K562 (cell line): ENCODE measurements at regions not wholly inside any gene's neighbourhood (a gene's known extent, or its start where the extent isn't known, plus 50 kb on each side); places are given as distances from the start of the nearest gene placed in this dataset.

Source experiments
- CREB5 ChIP-seq: fragments of 250-450 bp; sonication (Bioruptor Pico); IDR thresholded peaks from 2 replicates; pipeline ENCODE4 v1.5.0; 2020; ENCODE audit warnings: mild to moderate bottlenecking
- DNMT1 ChIP-seq: fragments of 450-650 bp; IDR thresholded peaks from 2 replicates; pipeline ENCODE4 v1.6.1; 2016; ENCODE audit warnings: antibody characterized with exemption, mild to moderate bottlenecking
- GTF2B ChIP-seq: IDR thresholded peaks from 2 replicates; pipeline ENCODE4 v1.6.1; 2011; ENCODE audit not compliant: insufficient read length; ENCODE audit errors: extremely low read depth
- HDAC2 ChIP-seq: fragments of 450-650 bp; IDR thresholded peaks from 2 replicates; pipeline ENCODE4 v1.6.1; 2016; ENCODE audit warnings: mild to moderate bottlenecking
- NCOR1 ChIP-seq: fragments of 450-650 bp; IDR thresholded peaks from 2 replicates; pipeline ENCODE4 v1.6.1; 2016; ENCODE audit warnings: mild to moderate bottlenecking, moderate library complexity
- POLR2A ChIP-seq: fragments of 450-650 bp; conservative IDR thresholded peaks from 2 replicates; pipeline ENCODE4 v1.6.1; 2016
- SMAD3 ChIP-seq: fragments of 450-650 bp; formaldehyde crosslinking; conservative IDR thresholded peaks from 2 replicates; pipeline ENCODE4 v1.4.0; 2020; ENCODE audit warnings: mild to moderate bottlenecking
- TGIF2 ChIP-seq: sonication (generic); formaldehyde crosslinking; IDR thresholded peaks from 2 replicates; pipeline ENCODE4 v1.8.1; 2022; ENCODE audit warnings: mild to moderate bottlenecking, missing genetic modification reagents, moderate library complexity
- ZBTB26 ChIP-seq: fragments of 450-650 bp; formaldehyde crosslinking; IDR thresholded peaks from 2 replicates; pipeline ENCODE4 v1.4.0; 2022; ENCODE audit warnings: missing genetic modification characterization
- ZNF3 ChIP-seq: fragments of 250-450 bp; sonication (Bioruptor Pico); IDR thresholded peaks from 2 replicates; pipeline ENCODE4 v1.5.0; 2021; ENCODE audit warnings: mild to moderate bottlenecking, moderate library complexity
- ZNF592 ChIP-seq: fragments of 450-650 bp; IDR thresholded peaks from 2 replicates; pipeline ENCODE4 v1.6.1; 2017; ENCODE audit warnings: antibody characterized with exemption, mild to moderate bottlenecking
- TF ChIP-seq, protein P1 (sequence below), 3 experiments: IDR thresholded peaks in 2 of 3; conservative IDR thresholded peaks in 1 of 3; 2 replicates each; pipeline ENCODE4 v1.5.1; 2011 to 2012; ENCODE audit warnings: low read length in 3 of 3, mild to moderate bottlenecking in 3 of 3, control low read depth in 2 of 3, improper control_type of control experiment in 1 of 3, inconsistent platforms in 1 of 3, low read depth in 1 of 3, mixed read lengths in 1 of 3, moderate library complexity in 1 of 3; ENCODE audit not compliant: insufficient read depth in 2 of 3

DNA sequence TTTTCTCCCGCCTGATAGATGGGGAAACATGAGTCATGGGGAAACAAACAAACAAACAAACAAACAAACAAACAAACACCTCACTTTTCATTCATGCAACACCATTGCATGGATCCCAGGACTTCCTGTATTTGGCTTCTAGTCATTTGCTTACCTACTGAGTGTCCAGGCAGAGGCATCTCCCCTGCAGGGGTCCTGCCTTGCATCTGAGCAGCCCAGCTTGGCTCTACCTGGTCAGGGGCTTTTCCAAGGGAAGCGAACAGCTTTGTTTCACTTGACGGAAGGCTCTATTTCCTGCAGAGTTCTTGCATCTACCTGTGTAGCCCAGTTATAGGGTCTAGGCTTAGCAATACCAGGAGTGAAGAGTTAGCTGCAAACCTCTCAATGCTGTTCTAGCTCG lies 374.2 kb downstream of the GATA3 start:
- no peak for TF ChIP-seq DNMT1
- no peak for TF ChIP-seq TGIF2
- TF ChIP-seq HDAC2, result no peak
- TF ChIP-seq, protein P1, sequence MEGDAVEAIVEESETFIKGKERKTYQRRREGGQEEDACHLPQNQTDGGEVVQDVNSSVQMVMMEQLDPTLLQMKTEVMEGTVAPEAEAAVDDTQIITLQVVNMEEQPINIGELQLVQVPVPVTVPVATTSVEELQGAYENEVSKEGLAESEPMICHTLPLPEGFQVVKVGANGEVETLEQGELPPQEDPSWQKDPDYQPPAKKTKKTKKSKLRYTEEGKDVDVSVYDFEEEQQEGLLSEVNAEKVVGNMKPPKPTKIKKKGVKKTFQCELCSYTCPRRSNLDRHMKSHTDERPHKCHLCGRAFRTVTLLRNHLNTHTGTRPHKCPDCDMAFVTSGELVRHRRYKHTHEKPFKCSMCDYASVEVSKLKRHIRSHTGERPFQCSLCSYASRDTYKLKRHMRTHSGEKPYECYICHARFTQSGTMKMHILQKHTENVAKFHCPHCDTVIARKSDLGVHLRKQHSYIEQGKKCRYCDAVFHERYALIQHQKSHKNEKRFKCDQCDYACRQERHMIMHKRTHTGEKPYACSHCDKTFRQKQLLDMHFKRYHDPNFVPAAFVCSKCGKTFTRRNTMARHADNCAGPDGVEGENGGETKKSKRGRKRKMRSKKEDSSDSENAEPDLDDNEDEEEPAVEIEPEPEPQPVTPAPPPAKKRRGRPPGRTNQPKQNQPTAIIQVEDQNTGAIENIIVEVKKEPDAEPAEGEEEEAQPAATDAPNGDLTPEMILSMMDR (IDR thresholded peaks at IDR 0.05 in 2 of 3, conservative IDR thresholded peaks at IDR 0.05 in 1 of 3; ENCODE audit: insufficient read depth in 2 of 3, low read depth in 1 of 3, low read length in 3 of 3), result no peak
- no peak for TF ChIP-seq ZBTB26 (CRISPR knock-in tag)
- no peak for TF ChIP-seq SMAD3
- TF ChIP-seq ZNF3 (CRISPR knock-in tag), result no peak
- TF ChIP-seq POLR2A, result no peak
- no peak for TF ChIP-seq ZNF592
- TF ChIP-seq CREB5 (CRISPR knock-in tag), result no peak
- TF ChIP-seq GTF2B, result no peak
- TF ChIP-seq NCOR1, result no peak
